Hepatocyte (in vitro differentiated cells): ENCODE measurements at regions not wholly inside any gene's neighbourhood (a gene's known extent, or its start where the extent isn't known, plus 50 kb on each side); places are given as distances from the start of the nearest gene placed in this dataset.

Experiments used
- DNase-seq: peaks from one replicate; pipeline ENCODE4 v3.0.0-alpha.2; 2016; ENCODE audit warnings: low spot score
- H2AFZ ChIP-seq: fragments of 200-600 bp; sonication (generic); 2 replicates; pipeline ENCODE4 v1.6.0; 2016; ENCODE audit warnings: antibody characterized with exemption, mild to moderate bottlenecking
- H3K27ac ChIP-seq: fragments of 200-600 bp; sonication (generic); 2 replicates; pipeline ENCODE4 v1.5.1; 2016; ENCODE audit warnings: mild to moderate bottlenecking
- H3K27me3 ChIP-seq: fragments of 200-600 bp; sonication (generic); 2 replicates; pipeline ENCODE4 v1.6.1; 2016
- H3K36me3 ChIP-seq: fragments of 200-600 bp; sonication (generic); replicated peaks from 2 replicates; pipeline ENCODE4 v1.5.1; 2016; ENCODE audit warnings: low read depth; ENCODE audit not compliant: insufficient read depth
- H3K4me1 ChIP-seq: fragments of 200-600 bp; sonication (generic); 2 replicates; pipeline ENCODE4 v1.5.1; 2016; ENCODE audit warnings: mild to moderate bottlenecking, moderate library complexity; ENCODE audit not compliant: insufficient read depth
- H3K4me2 ChIP-seq: fragments of 200-600 bp; sonication (generic); 2 replicates; pipeline ENCODE4 v1.6.0; 2016
- H3K4me3 ChIP-seq: fragments of 200-600 bp; sonication (generic); 2 replicates; pipeline ENCODE4 v1.5.1; 2016; ENCODE audit warnings: mild to moderate bottlenecking
- H3K79me2 ChIP-seq: fragments of 200-600 bp; sonication (generic); 2 replicates; pipeline ENCODE4 v1.6.0; 2017; ENCODE audit warnings: mild to moderate bottlenecking
- H3K9me2 ChIP-seq: fragments of 200-600 bp; sonication (generic); replicated peaks from 2 replicates; pipeline ENCODE4 v1.6.0; 2017; ENCODE audit warnings: mild to moderate bottlenecking; ENCODE audit not compliant: insufficient read depth
- H3K9me3 ChIP-seq: fragments of 200-600 bp; sonication (generic); 2 replicates; pipeline ENCODE4 v1.5.1; 2016; ENCODE audit warnings: low read depth, mild to moderate bottlenecking
- H4K20me1 ChIP-seq: fragments of 200-600 bp; sonication (generic); 2 replicates; pipeline ENCODE4 v1.6.0; 2016; ENCODE audit warnings: mild to moderate bottlenecking; ENCODE audit not compliant: insufficient read depth, poor library complexity, severe bottlenecking
- CTCF ChIP-seq: fragments of 200-600 bp; sonication (generic); IDR thresholded peaks from 2 replicates; pipeline ENCODE4 v1.5.1; 2016; ENCODE audit warnings: antibody characterized with exemption, mild to moderate bottlenecking; ENCODE audit not compliant: poor library complexity
- EZH2 ChIP-seq: fragments of 200-600 bp; sonication (generic); IDR thresholded peaks from 2 replicates; pipeline ENCODE4 v1.6.1; 2016; ENCODE audit warnings: antibody characterized with exemption, mild to moderate bottlenecking, borderline replicate concordance
- EZH2phosphoT487 ChIP-seq: fragments of 200-600 bp; sonication (generic); IDR thresholded peaks from one replicate; pipeline ENCODE4 v1.6.1; 2018; ENCODE audit warnings: antibody characterized with exemption, mild to moderate bottlenecking, low read depth, moderate library complexity; ENCODE audit not compliant: unreplicated experiment, severe bottlenecking
- WGBS: methylation state at CpG from one replicate; pipeline ENCODE4 v1.1.6; 2016; ENCODE audit warnings: low lambda C conversion rate; ENCODE audit errors: missing lambda C conversion rate; 5-methylcytosine and 5-hydroxymethylcytosine counted together

GRCh38 chr1:81545734-81546133, 255.0 kb upstream of the ADGRL2 start:
- Histone ChIP-seq H3K27me3 (no peaks in the 10 kb centered on the region), H3K4me1 (peaks cover 9% of the 10 kb centered on the region), H3K9me2 (no peaks in the 10 kb centered on the region), H3K4me3 (no peak overlapping the region), H3K79me2 (no peaks in the 10 kb centered on the region), H3K36me3 (no peaks in the 10 kb centered on the region), H2AFZ (no peak overlapping the region), H3K9me3 (no peaks in the 10 kb centered on the region), H3K27ac (no peak overlapping the region), H3K4me2 (no peak overlapping the region), H4K20me1 (no peaks in the 10 kb centered on the region)
- peak; percentile 15 for DNase-seq
- WGBS = 56% methylated on average over 6 of the region's 6 CpGs
- TF ChIP-seq EZH2phosphoT487 (no peak), EZH2 (no peak), CTCF (no peak)

DNA sequence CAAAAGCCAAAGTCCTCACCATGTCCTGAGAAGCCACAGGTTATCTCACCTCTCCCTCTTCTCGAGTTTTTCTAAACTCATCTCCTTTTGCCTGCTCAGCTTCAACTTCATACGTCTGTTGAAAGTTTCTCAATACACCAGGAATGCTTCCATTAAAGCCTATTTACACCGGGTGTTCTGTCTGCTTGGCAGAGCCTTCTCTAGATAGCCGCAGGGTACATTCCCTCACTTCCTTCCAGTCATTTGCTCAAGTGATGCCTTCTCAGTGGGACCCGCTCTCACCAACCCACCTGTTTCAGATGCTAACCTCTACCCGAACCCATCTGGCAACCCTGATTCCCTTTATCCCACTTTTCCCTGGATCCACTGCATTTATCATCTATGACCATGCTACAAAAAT, 257.0 kb upstream of the ADGRL2 start:
- H3K9me3 ChIP-seq = no peaks in the 10 kb centered on the region
- H3K4me3 ChIP-seq = no peak overlapping the region
- WGBS = 73% methylated on average over 6 of the region's 6 CpGs
- peak overlapping the region; percentile 17 for H3K27ac ChIP-seq
- peaks cover 9% of the 10 kb centered on the region for H3K4me1 ChIP-seq
- no peak overlapping the region for H2AFZ ChIP-seq
- H3K36me3 ChIP-seq = no peaks in the 10 kb centered on the region
- peak; percentile 24 for DNase-seq
- no peaks in the 10 kb centered on the region for H3K9me2 ChIP-seq
- no peaks in the 10 kb centered on the region for H4K20me1 ChIP-seq
- no peak overlapping the region for H3K4me2 ChIP-seq
- TF ChIP-seq EZH2phosphoT487 = no peak
- TF ChIP-seq CTCF = no peak
- no peak for TF ChIP-seq EZH2
- no peaks in the 10 kb centered on the region for H3K27me3 ChIP-seq
- H3K79me2 ChIP-seq = no peaks in the 10 kb centered on the region

- Histone ChIP-seq H3K27me3 (no peaks in the 10 kb centered on the region), H3K4me2 (no peak overlapping the region), H3K79me2 (no peaks in the 10 kb centered on the region), H3K36me3 (no peaks in the 10 kb centered on the region), H2AFZ (no peak overlapping the region), H4K20me1 (no peaks in the 10 kb centered on the region), H3K27ac (no peak overlapping the region), H3K9me3 (no peaks in the 10 kb centered on the region), H3K4me1 (peaks cover 9% of the 10 kb centered on the region), H3K4me3 (no peak overlapping the region), H3K9me2 (no peaks in the 10 kb centered on the region)
- DNase-seq = no peak
- TF ChIP-seq EZH2phosphoT487 (no peak), CTCF (no peak), EZH2 (no peak)
- WGBS = 91% methylated on average over 5 of the region's 5 CpGs
These were observed 258.5 kb upstream of the ADGRL2 start for GRCh38 chr1:81542196-81542595.

DNA sequence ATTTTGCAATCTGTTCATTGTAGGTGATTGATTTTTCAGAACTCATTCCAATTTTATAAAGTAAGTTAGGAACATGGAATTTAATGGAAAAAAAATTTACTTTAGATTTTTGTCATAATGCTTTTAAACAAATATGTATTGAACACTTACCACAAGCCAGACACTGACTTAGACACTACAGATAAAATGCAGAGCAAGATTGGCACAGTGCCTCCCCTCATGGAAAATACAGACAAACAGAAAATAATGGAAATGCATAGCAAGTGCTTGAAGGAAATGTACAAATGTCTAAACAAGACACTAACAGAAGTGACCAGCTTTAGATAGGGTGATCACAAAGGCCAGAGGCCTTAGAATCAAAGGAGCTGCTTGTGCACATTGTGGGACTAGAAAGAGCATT, 260.5 kb upstream of the ADGRL2 start:
- Histone ChIP-seq H3K9me2 (no peaks in the 10 kb centered on the region), H2AFZ (no peak overlapping the region), H4K20me1 (no peaks in the 10 kb centered on the region), H3K27me3 (no peaks in the 10 kb centered on the region), H3K36me3 (no peaks in the 10 kb centered on the region), H3K4me2 (no peak overlapping the region), H3K4me3 (no peak overlapping the region), H3K4me1 (peaks cover 15% of the 10 kb centered on the region), H3K79me2 (no peaks in the 10 kb centered on the region), H3K9me3 (no peaks in the 10 kb centered on the region), H3K27ac (no peak overlapping the region)
- no peak for DNase-seq
- TF ChIP-seq EZH2 = no peak
- TF ChIP-seq CTCF = no peak
- TF ChIP-seq EZH2phosphoT487 = no peak
